ENCODE measurements at regions not wholly inside any gene's neighbourhood (a gene's known extent, or its start where the extent isn't known, plus 50 kb on each side); places are given as distances from the start of the nearest gene placed in this dataset.

- intact Hi-C loops (cut with micrococcal nuclease), result no loop called here
- no peak for TF ChIP-seq CTCF (IDR thresholded peaks at IDR 0.05; ENCODE audit: unreplicated experiment)
- no peaks in the 10 kb centered on the region for H3K27me3 Mint-ChIP-seq (ENCODE audit: insufficient read depth, unreplicated experiment)
Observed at GRCh38 chr11:80782135-80782885, 1341.5 kb upstream of the TENM4 start.

GRCh38 chr11:80779905-80780605 is 1339.2 kb upstream of the TENM4 start:
- ChIA-PET CTCF (interaction anchor here (1.3 kb wide), 1 partner anchor 24 kb away, joined by 3 read pairs; no protein-coding TSS in a partner anchor), POLR2A (no interaction called here)
- DNase-seq (ENCODE audit: unreplicated experiment), result no peak
- Mint-ChIP-seq H3K27ac (ENCODE audit: low read depth, unreplicated experiment) (no peak overlapping the region), H3K36me3 (ENCODE audit: insufficient read depth, unreplicated experiment) (no peaks in the 10 kb centered on the region), H3K27me3 (ENCODE audit: insufficient read depth, unreplicated experiment) (no peaks in the 10 kb centered on the region), H3K4me3 (ENCODE audit: unreplicated experiment) (no peak overlapping the region), H3K9me3 (ENCODE audit: unreplicated experiment) (no peaks in the 10 kb centered on the region), H3K4me1 (ENCODE audit: insufficient read depth, unreplicated experiment) (no peaks in the 10 kb centered on the region)
- TF ChIP-seq CTCF (IDR thresholded peaks at IDR 0.05; ENCODE audit: unreplicated experiment), result no peak
- BruUV-seq (replicated peaks), result no TSS peak
- intact Hi-C loops (cut with micrococcal nuclease), result no loop called here

More at GRCh38 chr11:80782135-80782885, 1341.5 kb upstream of the TENM4 start:
- ChIA-PET POLR2A (interaction anchor here (0.6 kb wide), 1 partner anchor 9 kb away, joined by 3 read pairs; no protein-coding TSS in a partner anchor), CTCF (no interaction called here)
- DNase-seq (ENCODE audit: unreplicated experiment), result no peak
- Mint-ChIP-seq H3K4me1 (ENCODE audit: insufficient read depth, unreplicated experiment) (no peaks in the 10 kb centered on the region), H3K36me3 (ENCODE audit: insufficient read depth, unreplicated experiment) (no peaks in the 10 kb centered on the region), H3K27ac (ENCODE audit: low read depth, unreplicated experiment) (no peak overlapping the region), H3K4me3 (ENCODE audit: unreplicated experiment) (no peak overlapping the region), H3K9me3 (ENCODE audit: unreplicated experiment) (no peaks in the 10 kb centered on the region)
- no TSS peak for BruUV-seq (replicated peaks)

GRCh38 chr11:80778941-80779340 is 1338.1 kb upstream of the TENM4 start:
- H3K4me3 Mint-ChIP-seq (ENCODE audit: unreplicated experiment), result no peak overlapping the region
- no peaks in the 10 kb centered on the region for H3K4me1 Mint-ChIP-seq (ENCODE audit: insufficient read depth, unreplicated experiment)
- TF ChIP-seq CTCF (IDR thresholded peaks at IDR 0.05; ENCODE audit: unreplicated experiment), result no peak
- intact Hi-C loops (cut with micrococcal nuclease), result no loop called here
- no peak for DNase-seq (ENCODE audit: unreplicated experiment)
- no TSS peak for BruUV-seq (replicated peaks)
- CTCF ChIA-PET, result interaction anchor here (1.3 kb wide), 1 partner anchor 23 kb away, joined by 3 read pairs; no protein-coding TSS in a partner anchor
- no peaks in the 10 kb centered on the region for H3K36me3 Mint-ChIP-seq (ENCODE audit: insufficient read depth, unreplicated experiment)
- H3K27ac Mint-ChIP-seq (ENCODE audit: low read depth, unreplicated experiment), result no peak overlapping the region
- POLR2A ChIA-PET, result interaction anchor here (0.6 to 0.8 kb wide), 2 partner anchors 37 to 41 kb away, joined by 3 read pairs; no protein-coding TSS in a partner anchor
- no peaks in the 10 kb centered on the region for H3K27me3 Mint-ChIP-seq (ENCODE audit: insufficient read depth, unreplicated experiment)
- no peaks in the 10 kb centered on the region for H3K9me3 Mint-ChIP-seq (ENCODE audit: unreplicated experiment)

- Mint-ChIP-seq H3K4me1 (ENCODE audit: insufficient read depth, unreplicated experiment) (no peaks in the 10 kb centered on the region), H3K9me3 (ENCODE audit: unreplicated experiment) (no peaks in the 10 kb centered on the region), H3K27ac (ENCODE audit: low read depth, unreplicated experiment) (no peak overlapping the region), H3K36me3 (ENCODE audit: insufficient read depth, unreplicated experiment) (no peaks in the 10 kb centered on the region), H3K27me3 (ENCODE audit: insufficient read depth, unreplicated experiment) (no peaks in the 10 kb centered on the region), H3K4me3 (ENCODE audit: unreplicated experiment) (no peak overlapping the region)
- intact Hi-C loops (cut with micrococcal nuclease), result no loop called here
- POLR2A ChIA-PET, result interaction anchor here (0.8 kb wide), 1 partner anchor 41 kb away, joined by 3 read pairs; no protein-coding TSS in a partner anchor
- no TSS peak for BruUV-seq (replicated peaks)
- CTCF ChIA-PET, result interaction anchor here (1.3 kb wide), 1 partner anchor 23 kb away, joined by 3 read pairs; no protein-coding TSS in a partner anchor
- TF ChIP-seq CTCF (IDR thresholded peaks at IDR 0.05; ENCODE audit: unreplicated experiment), result no peak
- DNase-seq (ENCODE audit: unreplicated experiment), result no peak
Observed at GRCh38 chr11:80778432-80778831, 1337.6 kb upstream of the TENM4 start.

All from MCF 10A (cell line).